ENCODE measurements at regions not wholly inside any gene's neighbourhood (a gene's known extent, or its start where the extent isn't known, plus 50 kb on each side); places are given as distances from the start of the nearest gene placed in this dataset.

- no peaks in the 10 kb centered on the region for H3K9me3 ChIP-seq
- intact Hi-C loops (cut with DNase I), result no loop called here
- H3K4me1 ChIP-seq, result no peaks in the 10 kb centered on the region
- TF ChIP-seq CTCF (IDR thresholded peaks at IDR 0.05), result no peak
- H3K27ac ChIP-seq, result no peak overlapping the region
- H3K36me3 ChIP-seq, result no peaks in the 10 kb centered on the region
- no peak overlapping the region for H3K9ac ChIP-seq (ENCODE audit: low read depth in 2 of 2, low read length in 2 of 2)
- no peak overlapping the region for H3K4me3 ChIP-seq
- DNase-seq, result no peak
- no peaks in the 10 kb centered on the region for H3K27me3 ChIP-seq
Observed at GRCh38 chr4:147340591-147341120, 140.2 kb upstream of the EDNRA start.

GRCh38 chr4:147343692-147344091 is 137.2 kb upstream of the EDNRA start:
- H3K4me3 ChIP-seq, result no peak overlapping the region
- H3K36me3 ChIP-seq, result no peaks in the 10 kb centered on the region
- no peak for TF ChIP-seq CTCF (IDR thresholded peaks at IDR 0.05)
- H3K9ac ChIP-seq (ENCODE audit: low read depth in 2 of 2, low read length in 2 of 2), result no peak overlapping the region
- no peaks in the 10 kb centered on the region for H3K4me1 ChIP-seq
- no peaks in the 10 kb centered on the region for H3K9me3 ChIP-seq
- intact Hi-C loops (cut with DNase I), result no loop called here
- H3K27ac ChIP-seq, result no peak overlapping the region
- DNase-seq, result no peak
- H3K27me3 ChIP-seq, result no peaks in the 10 kb centered on the region

- no peak for DNase-seq
- no peak for TF ChIP-seq CTCF (IDR thresholded peaks at IDR 0.05)
- Histone ChIP-seq H3K36me3 (no peaks in the 10 kb centered on the region), H3K9ac (ENCODE audit: low read depth in 2 of 2, low read length in 2 of 2) (no peak overlapping the region), H3K27me3 (no peaks in the 10 kb centered on the region), H3K9me3 (no peaks in the 10 kb centered on the region), H3K27ac (no peak overlapping the region), H3K4me3 (no peak overlapping the region), H3K4me1 (no peaks in the 10 kb centered on the region)
- intact Hi-C loops (cut with DNase I), result no loop called here
Observed at GRCh38 chr4:147345662-147346061, 135.2 kb upstream of the EDNRA start.

- no peaks in the 10 kb centered on the region for H3K27me3 ChIP-seq
- no peaks in the 10 kb centered on the region for H3K4me1 ChIP-seq
- no peak for DNase-seq
- no peak for TF ChIP-seq CTCF (IDR thresholded peaks at IDR 0.05)
- H3K4me3 ChIP-seq, result no peak overlapping the region
- H3K27ac ChIP-seq, result no peak overlapping the region
- no peaks in the 10 kb centered on the region for H3K9me3 ChIP-seq
- intact Hi-C loops (cut with DNase I), result no loop called here
- H3K9ac ChIP-seq (ENCODE audit: low read depth in 2 of 2, low read length in 2 of 2), result no peak overlapping the region
- no peaks in the 10 kb centered on the region for H3K36me3 ChIP-seq
Observed at GRCh38 chr4:147347217-147347616, 133.7 kb upstream of the EDNRA start.

GRCh38 chr4:147349193-147349592 is 131.7 kb upstream of the EDNRA start:
- H3K27ac ChIP-seq, result no peak overlapping the region
- H3K4me3 ChIP-seq, result no peak overlapping the region
- H3K36me3 ChIP-seq, result no peaks in the 10 kb centered on the region
- H3K9ac ChIP-seq (ENCODE audit: low read depth in 2 of 2, low read length in 2 of 2), result no peak overlapping the region
- TF ChIP-seq CTCF (IDR thresholded peaks at IDR 0.05), result no peak
- no peaks in the 10 kb centered on the region for H3K9me3 ChIP-seq
- DNase-seq, result no peak
- intact Hi-C loops (cut with DNase I), result no loop called here
- H3K4me1 ChIP-seq, result no peaks in the 10 kb centered on the region
- H3K27me3 ChIP-seq, result no peaks in the 10 kb centered on the region

Data from colonic mucosa (tissue), 4 donors.